PC-3 (cell line): ENCODE measurements at regions not wholly inside any gene's neighbourhood (a gene's known extent, or its start where the extent isn't known, plus 50 kb on each side); places are given as distances from the start of the nearest gene placed in this dataset.

Experiments used
- EZH2 ChIP-seq: fragments of 300-600 bp; sonication (generic); IDR thresholded peaks from one replicate; pipeline ENCODE4 v1.6.1; 2017; ENCODE audit warnings: antibody characterized with exemption, mild to moderate bottlenecking, low read length; ENCODE audit not compliant: unreplicated experiment
- EZH2phosphoT487 ChIP-seq: fragments of 300-600 bp; sonication (generic); IDR thresholded peaks from 2 replicates; pipeline ENCODE4 v1.6.1; 2018; ENCODE audit warnings: mild to moderate bottlenecking, antibody characterized with exemption, low read length, borderline replicate concordance

DNA sequence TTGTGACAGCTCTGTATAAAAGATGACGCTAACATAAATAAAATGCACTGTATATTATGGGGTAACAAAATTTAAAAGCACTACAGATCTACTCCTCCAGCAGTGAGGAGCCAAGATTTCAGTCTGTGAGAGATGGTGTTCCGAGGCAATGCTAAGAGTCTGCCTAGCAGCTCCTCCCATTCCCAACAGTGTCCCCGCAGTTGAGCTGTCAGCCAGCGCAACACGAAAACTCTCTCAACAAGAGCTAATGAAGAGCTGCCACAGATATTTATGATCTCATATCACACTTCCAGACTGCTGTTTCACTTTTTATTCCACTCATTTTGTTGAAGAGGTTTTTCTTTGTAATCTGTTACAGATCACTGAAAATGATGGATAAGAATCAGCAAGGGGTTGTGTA, 53.9 kb upstream of the ESRRG start:
- TF ChIP-seq EZH2 (no peak), EZH2phosphoT487 (no peak)
